IPS-15b (cell line): ENCODE measurements at regions not wholly inside any gene's neighbourhood (a gene's known extent, or its start where the extent isn't known, plus 50 kb on each side); places are given as distances from the start of the nearest gene placed in this dataset.

Experiments used
- H3K27me3 ChIP-seq: one replicate; pipeline ENCODE4 v1.6.1; 2013; ENCODE audit warnings: low read length; ENCODE audit not compliant: control insufficient read depth, insufficient read depth
- H3K36me3 ChIP-seq: one replicate; pipeline ENCODE4 v1.6.1; 2013; ENCODE audit warnings: low read length; ENCODE audit not compliant: control insufficient read depth, insufficient read depth
- H3K4me1 ChIP-seq: one replicate; pipeline ENCODE4 v1.6.1; 2013; ENCODE audit warnings: mild to moderate bottlenecking, low read length; ENCODE audit not compliant: control insufficient read depth, insufficient read depth
- H3K4me3 ChIP-seq: one replicate; pipeline ENCODE4 v1.5.1; 2013; ENCODE audit warnings: low read depth, low read length
- H3K9ac ChIP-seq: one replicate; pipeline ENCODE4 v1.6.1; 2013; ENCODE audit warnings: low read depth, mild to moderate bottlenecking, low read length
- H3K9me3 ChIP-seq: one replicate; pipeline ENCODE4 v1.6.1; 2013; ENCODE audit warnings: mild to moderate bottlenecking, low read length; ENCODE audit not compliant: control insufficient read depth, insufficient read depth

DNA sequence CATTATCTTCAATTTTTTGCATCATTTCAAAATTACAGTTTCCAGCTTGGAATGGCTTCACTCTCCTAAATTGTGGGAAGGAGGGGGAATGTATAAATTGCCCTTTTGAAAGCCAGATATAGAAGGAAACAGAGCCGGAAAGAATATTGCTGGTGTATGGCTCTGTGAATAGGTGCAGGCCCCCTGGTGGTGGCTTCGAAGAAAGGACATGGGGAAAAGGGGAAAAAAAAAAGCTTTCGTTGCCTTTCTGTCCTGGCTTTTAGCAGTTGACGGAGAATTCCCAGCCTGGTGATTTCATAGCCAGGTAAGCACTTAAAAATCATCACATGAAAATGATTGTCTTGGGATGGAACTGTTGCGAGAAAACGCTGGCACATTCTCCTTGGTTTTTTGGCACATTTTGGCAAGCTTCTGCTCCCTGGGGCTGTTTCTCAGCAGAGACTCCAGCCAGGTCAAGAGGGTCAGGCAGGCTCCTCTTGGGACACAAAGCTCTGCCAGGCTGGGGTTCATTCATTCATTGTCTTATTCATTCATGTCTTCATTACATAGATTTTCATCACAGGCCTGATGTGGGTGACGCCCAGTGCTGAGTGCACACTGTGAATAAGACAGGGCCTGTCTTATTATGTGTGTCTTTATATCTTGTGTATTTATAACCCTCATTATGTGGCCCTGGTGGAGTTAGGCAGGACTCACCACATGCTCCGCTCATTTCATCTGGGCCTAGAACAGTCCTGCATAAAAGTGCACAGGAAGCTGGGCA is 300.0 kb upstream of the TPM1 start:
- Histone ChIP-seq H3K4me1 (peaks cover 7% of the 10 kb centered on the region), H3K9ac (no peak overlapping the region), H3K27me3 (no peaks in the 10 kb centered on the region), H3K4me3 (no peak overlapping the region), H3K9me3 (no peaks in the 10 kb centered on the region), H3K36me3 (no peaks in the 10 kb centered on the region)

GRCh38 chr15:62745621-62746225 is 296.8 kb upstream of the TPM1 start:
- peaks cover 26% of the 10 kb centered on the region for H3K4me1 ChIP-seq
- H3K27me3 ChIP-seq, result no peaks in the 10 kb centered on the region
- no peak overlapping the region for H3K4me3 ChIP-seq
- no peaks in the 10 kb centered on the region for H3K9me3 ChIP-seq
- H3K36me3 ChIP-seq, result no peaks in the 10 kb centered on the region
- H3K9ac ChIP-seq, result no peak overlapping the region

- no peak overlapping the region for H3K9ac ChIP-seq
- no peaks in the 10 kb centered on the region for H3K27me3 ChIP-seq
- H3K4me3 ChIP-seq, result no peak overlapping the region
- no peaks in the 10 kb centered on the region for H3K36me3 ChIP-seq
- H3K9me3 ChIP-seq, result no peaks in the 10 kb centered on the region
- H3K4me1 ChIP-seq, result peaks cover 19% of the 10 kb centered on the region
Measured at GRCh38 chr15:62748196-62748595, 294.4 kb upstream of the TPM1 start.

DNA sequence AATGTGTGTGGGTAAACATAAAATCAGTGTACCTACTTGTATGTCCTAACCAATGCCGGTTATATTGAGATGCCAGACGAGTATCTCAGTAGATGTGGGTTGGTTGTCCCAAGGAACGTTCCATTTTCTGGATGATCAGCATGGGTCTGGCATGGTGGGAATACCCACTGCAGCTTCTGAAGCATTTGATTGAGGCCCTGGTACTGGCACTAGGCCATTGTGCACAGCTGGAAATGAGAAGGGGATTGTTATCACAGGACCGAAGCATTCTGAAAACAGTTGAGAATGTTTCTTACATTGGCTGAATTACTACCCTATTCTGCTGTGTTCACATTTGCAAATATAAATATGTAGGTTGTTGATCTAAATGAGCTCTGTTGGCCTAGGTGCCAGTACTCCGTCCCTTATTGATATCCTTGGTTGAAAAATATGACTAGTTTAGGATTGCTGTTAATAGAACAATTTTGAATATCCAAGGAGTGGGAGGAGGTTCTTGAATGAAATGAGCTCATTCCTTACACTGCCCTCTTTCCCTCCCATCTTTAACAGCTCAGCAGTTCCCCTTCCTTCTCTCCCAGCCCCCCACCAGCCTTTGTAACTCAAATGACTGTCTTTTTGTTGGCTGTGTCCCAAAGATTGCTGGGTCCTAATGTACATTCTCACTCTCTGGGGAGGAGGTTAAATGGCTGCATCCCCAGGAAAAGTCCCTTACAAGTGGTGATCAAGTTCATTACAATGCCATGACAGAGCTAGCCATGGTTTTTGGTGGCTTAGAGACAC is 293.3 kb upstream of the TPM1 start:
- H3K9ac ChIP-seq, result no peak overlapping the region
- H3K9me3 ChIP-seq, result no peaks in the 10 kb centered on the region
- H3K36me3 ChIP-seq, result no peaks in the 10 kb centered on the region
- H3K27me3 ChIP-seq, result no peaks in the 10 kb centered on the region
- no peak overlapping the region for H3K4me3 ChIP-seq
- peaks cover 19% of the 10 kb centered on the region for H3K4me1 ChIP-seq

GRCh38 chr15:62750471-62750870 is 292.1 kb upstream of the TPM1 start:
- H3K4me3 ChIP-seq, result no peak overlapping the region
- H3K4me1 ChIP-seq, result peaks cover 19% of the 10 kb centered on the region
- no peaks in the 10 kb centered on the region for H3K9me3 ChIP-seq
- no peaks in the 10 kb centered on the region for H3K36me3 ChIP-seq
- no peak overlapping the region for H3K9ac ChIP-seq
- H3K27me3 ChIP-seq, result no peaks in the 10 kb centered on the region

- Histone ChIP-seq H3K9me3 (no peaks in the 10 kb centered on the region), H3K9ac (no peak overlapping the region), H3K4me3 (no peak overlapping the region), H3K27me3 (no peaks in the 10 kb centered on the region), H3K4me1 (peaks cover 21% of the 10 kb centered on the region), H3K36me3 (no peaks in the 10 kb centered on the region)
Measured at GRCh38 chr15:62752657-62753517, 289.7 kb upstream of the TPM1 start.

DNA sequence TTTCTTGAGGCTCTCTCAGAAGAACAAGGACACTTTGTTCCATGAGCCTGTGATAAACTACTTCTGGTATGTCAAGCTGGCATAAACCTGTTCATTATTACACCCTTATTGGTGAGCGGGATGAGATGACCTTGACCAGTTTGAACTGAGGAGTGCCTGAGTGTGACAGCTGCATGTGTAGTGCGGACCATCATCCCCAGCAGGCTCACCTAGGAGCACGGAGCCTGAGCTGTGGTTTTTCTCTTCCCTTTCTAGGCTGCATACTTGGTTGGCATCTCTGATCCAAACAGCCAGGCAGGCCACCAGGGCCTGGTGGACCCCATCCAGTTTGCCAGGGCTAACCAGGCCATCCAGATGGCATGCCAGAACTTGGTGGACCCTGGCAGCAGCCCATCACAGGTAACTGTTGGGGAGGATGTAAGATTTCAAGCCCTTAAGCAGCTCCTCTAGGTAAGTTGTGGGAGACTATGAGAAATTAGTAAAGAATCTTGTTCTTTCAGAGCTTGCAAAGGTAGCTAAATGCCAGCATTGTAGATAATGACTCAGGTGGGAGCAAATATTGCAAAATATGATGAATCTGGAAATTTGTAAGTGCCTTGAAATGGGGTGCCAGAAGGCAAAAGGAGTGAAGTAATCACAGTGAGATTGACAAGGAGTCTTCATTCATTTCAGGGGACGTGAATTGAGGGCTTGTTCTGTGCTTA is 288.9 kb upstream of the TPM1 start:
- Histone ChIP-seq H3K36me3 (no peaks in the 10 kb centered on the region), H3K27me3 (no peaks in the 10 kb centered on the region), H3K4me1 (peaks cover 25% of the 10 kb centered on the region), H3K9me3 (no peaks in the 10 kb centered on the region), H3K4me3 (no peak overlapping the region), H3K9ac (no peak overlapping the region)

DNA sequence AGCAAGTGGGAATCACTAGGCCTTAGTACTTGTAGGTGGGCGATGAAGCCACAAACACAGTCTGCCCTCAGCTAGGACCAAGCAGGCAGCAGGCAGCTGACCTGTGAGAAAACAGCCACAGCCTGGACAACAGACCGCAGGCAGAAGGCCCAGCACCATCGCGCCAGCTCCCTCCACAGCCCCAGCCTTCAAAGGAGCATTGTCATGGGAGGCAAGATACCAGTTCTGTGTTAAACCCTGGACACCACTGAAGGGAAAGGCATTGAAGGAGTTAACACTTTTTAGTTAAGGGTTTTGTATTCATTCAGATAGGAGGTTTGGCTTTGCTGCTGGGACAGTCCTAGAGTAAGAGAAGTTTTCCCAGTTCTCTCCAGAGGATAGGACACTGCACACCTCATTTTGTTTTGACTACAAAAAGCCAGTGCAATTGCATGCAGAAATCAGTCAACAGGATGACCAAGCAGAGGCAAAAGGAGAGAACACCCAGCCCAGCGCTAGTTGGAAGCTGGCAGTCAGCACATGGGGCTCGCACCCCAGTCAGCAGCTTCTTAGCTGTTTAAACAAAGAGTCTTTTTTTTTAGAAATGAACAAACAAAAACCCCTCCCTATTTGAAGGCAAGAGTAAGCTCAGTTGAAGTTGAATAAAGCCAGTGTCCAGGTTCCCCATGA is 286.1 kb upstream of the TPM1 start:
- no peaks in the 10 kb centered on the region for H3K27me3 ChIP-seq
- no peaks in the 10 kb centered on the region for H3K36me3 ChIP-seq
- peaks cover 24% of the 10 kb centered on the region for H3K4me1 ChIP-seq

DNA sequence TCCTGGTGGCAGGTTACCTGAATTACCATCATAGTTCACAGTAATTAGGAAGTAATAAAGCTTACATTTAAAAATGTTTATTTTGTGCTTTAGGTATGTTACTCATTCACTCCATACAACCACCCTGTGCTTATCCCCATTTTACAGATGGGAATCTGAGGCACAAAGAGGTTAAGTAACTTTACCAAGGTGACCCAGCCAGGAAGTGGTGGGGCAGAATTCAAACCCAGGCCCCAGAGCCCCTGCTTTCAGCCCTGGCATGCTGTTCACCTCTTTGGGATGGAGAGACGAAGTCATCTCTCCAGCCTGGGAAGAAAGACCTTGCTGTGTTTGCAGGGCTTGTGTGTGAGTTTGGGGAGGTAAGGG is 285.6 kb upstream of the TPM1 start:
- Histone ChIP-seq H3K4me3 (no peak overlapping the region), H3K4me1 (peaks cover 24% of the 10 kb centered on the region), H3K9ac (no peak overlapping the region), H3K36me3 (no peaks in the 10 kb centered on the region), H3K27me3 (no peaks in the 10 kb centered on the region), H3K9me3 (no peaks in the 10 kb centered on the region)

More for the DNA sequence above, 286.1 kb upstream of the TPM1 start:
- H3K4me3 ChIP-seq, result no peak overlapping the region
- H3K9me3 ChIP-seq, result no peaks in the 10 kb centered on the region
- H3K9ac ChIP-seq, result no peak overlapping the region

- Histone ChIP-seq H3K27me3 (no peaks in the 10 kb centered on the region), H3K36me3 (no peaks in the 10 kb centered on the region), H3K9ac (no peak overlapping the region), H3K4me3 (no peak overlapping the region), H3K4me1 (peaks cover 24% of the 10 kb centered on the region), H3K9me3 (no peaks in the 10 kb centered on the region)
Measured at GRCh38 chr15:62757535-62757934, 285.0 kb upstream of the TPM1 start.
